Bronchial epithelial cell (primary cell): ENCODE measurements at regions not wholly inside any gene's neighbourhood (a gene's known extent, or its start where the extent isn't known, plus 50 kb on each side); places are given as distances from the start of the nearest gene placed in this dataset.
A peak's percentile ranks its signal among the peaks of the same experiment; 100 is the strongest.

Experiments
- DNase-seq: peaks from one replicate; pipeline ENCODE4 v3.0.0-alpha.2; 2010; ENCODE audit warnings: low read depth
- FAIRE-seq: peaks from 2 replicates; lab custom pipeline; 2011; peaks lifted over from hg19 to GRCh38; lab: Jason Lieb, UNC
- H3K27me3 ChIP-seq: 2 replicates; pipeline ENCODE4 v1.5.1; 2011; ENCODE audit warnings: low read length; ENCODE audit not compliant: control insufficient read depth, insufficient read depth
- H3K36me3 ChIP-seq: 2 replicates; pipeline ENCODE4 v1.5.1; 2011; ENCODE audit warnings: low read length; ENCODE audit not compliant: control insufficient read depth, insufficient read depth
- H3K4me3 ChIP-seq: 2 replicates; pipeline ENCODE4 v1.5.1; 2011; ENCODE audit warnings: mild to moderate bottlenecking, low read depth, low read length, control low read depth
- CTCF ChIP-seq: IDR thresholded peaks from 2 replicates; pipeline ENCODE4 v1.5.1; 2011; ENCODE audit warnings: mild to moderate bottlenecking, moderate library complexity, low read length, control low read depth, inconsistent platforms; ENCODE audit not compliant: insufficient read depth, severe bottlenecking

- peak; percentile 95 for TF ChIP-seq CTCF
- peak; percentile 48 for DNase-seq
- Histone ChIP-seq H3K4me3 (no peak overlapping the region), H3K27me3 (peaks cover 3% of the 10 kb centered on the region), H3K36me3 (no peaks in the 10 kb centered on the region)
- peak; percentile 81 for FAIRE-seq
Observed at GRCh38 chr22:45096256-45096907, 67.3 kb upstream of the NUP50 start.

GRCh38 chr22:45097061-45097460 lies 66.7 kb upstream of the NUP50 start:
- DNase-seq: no peak
- TF ChIP-seq CTCF: no peak
- Histone ChIP-seq H3K4me3 (no peak overlapping the region), H3K27me3 (peaks cover 3% of the 10 kb centered on the region), H3K36me3 (no peaks in the 10 kb centered on the region)
- FAIRE-seq: no peak

GRCh38 chr22:45098056-45098455 lies 65.7 kb upstream of the NUP50 start:
- no peak for TF ChIP-seq CTCF
- H3K27me3 ChIP-seq: peaks cover 3% of the 10 kb centered on the region
- no peak for FAIRE-seq

GRCh38 chr22:45099961-45100360 lies 63.8 kb upstream of the NUP50 start:
- no peak overlapping the region for H3K4me3 ChIP-seq
- no peak for TF ChIP-seq CTCF
- no peaks in the 10 kb centered on the region for H3K36me3 ChIP-seq
- peaks cover 3% of the 10 kb centered on the region for H3K27me3 ChIP-seq
- FAIRE-seq (no peak), DNase-seq (no peak)

More at GRCh38 chr22:45098056-45098455, 65.7 kb upstream of the NUP50 start:
- DNase-seq: no peak
- no peaks in the 10 kb centered on the region for H3K36me3 ChIP-seq
- H3K4me3 ChIP-seq: no peak overlapping the region

GRCh38 chr22:45101515-45102227 lies 62.1 kb upstream of the NUP50 start:
- no peaks in the 10 kb centered on the region for H3K36me3 ChIP-seq
- peak; percentile 75 for TF ChIP-seq CTCF
- DNase-seq (peak; percentile 51), FAIRE-seq (no peak)
- H3K27me3 ChIP-seq: peaks cover 3% of the 10 kb centered on the region
- no peak overlapping the region for H3K4me3 ChIP-seq
